ENCODE measurements at regions not wholly inside any gene's neighbourhood (a gene's known extent, or its start where the extent isn't known, plus 50 kb on each side); places are given as distances from the start of the nearest gene placed in this dataset.

GRCh38 chr2:134785659-134786430 lies 52.6 kb upstream of the ACMSD start:
- TF ChIP-seq ZNF513 (tag by site-specific recombination; IDR thresholded peaks at IDR 0.05) (no peak), CTCF (tag by site-specific recombination; IDR thresholded peaks at IDR 0.05) (no peak), ZNF274 (IDR thresholded peaks at IDR 0.05; ENCODE audit: low read length) (no peak), ZNF274 (tag by site-specific recombination; IDR thresholded peaks at IDR 0.05; ENCODE audit: borderline replicate concordance) (no peak), ZBTB7A (tag by site-specific recombination; IDR thresholded peaks at IDR 0.05; ENCODE audit: low read depth) (no peak), ZBTB6 (tag by site-specific recombination; IDR thresholded peaks at IDR 0.05) (no peak), KLF8 (tag by site-specific recombination; IDR thresholded peaks at IDR 0.05) (no peak), SP2 (tag by site-specific recombination; IDR thresholded peaks at IDR 0.05) (no peak), ZNF350 (tag by site-specific recombination; IDR thresholded peaks at IDR 0.05) (no peak), ZNF18 (tag by site-specific recombination; IDR thresholded peaks at IDR 0.05) (no peak), ZNF76 (tag by site-specific recombination; IDR thresholded peaks at IDR 0.05; ENCODE audit: borderline replicate concordance, low read depth) (no peak), ZNF24 (tag by site-specific recombination; IDR thresholded peaks at IDR 0.05) (no peak), ZSCAN5A (tag by site-specific recombination; IDR thresholded peaks at IDR 0.05) (no peak)

Data from HEK293 (cell line).